ENCODE measurements at regions not wholly inside any gene's neighbourhood (a gene's known extent, or its start where the extent isn't known, plus 50 kb on each side); places are given as distances from the start of the nearest gene placed in this dataset.

DNA sequence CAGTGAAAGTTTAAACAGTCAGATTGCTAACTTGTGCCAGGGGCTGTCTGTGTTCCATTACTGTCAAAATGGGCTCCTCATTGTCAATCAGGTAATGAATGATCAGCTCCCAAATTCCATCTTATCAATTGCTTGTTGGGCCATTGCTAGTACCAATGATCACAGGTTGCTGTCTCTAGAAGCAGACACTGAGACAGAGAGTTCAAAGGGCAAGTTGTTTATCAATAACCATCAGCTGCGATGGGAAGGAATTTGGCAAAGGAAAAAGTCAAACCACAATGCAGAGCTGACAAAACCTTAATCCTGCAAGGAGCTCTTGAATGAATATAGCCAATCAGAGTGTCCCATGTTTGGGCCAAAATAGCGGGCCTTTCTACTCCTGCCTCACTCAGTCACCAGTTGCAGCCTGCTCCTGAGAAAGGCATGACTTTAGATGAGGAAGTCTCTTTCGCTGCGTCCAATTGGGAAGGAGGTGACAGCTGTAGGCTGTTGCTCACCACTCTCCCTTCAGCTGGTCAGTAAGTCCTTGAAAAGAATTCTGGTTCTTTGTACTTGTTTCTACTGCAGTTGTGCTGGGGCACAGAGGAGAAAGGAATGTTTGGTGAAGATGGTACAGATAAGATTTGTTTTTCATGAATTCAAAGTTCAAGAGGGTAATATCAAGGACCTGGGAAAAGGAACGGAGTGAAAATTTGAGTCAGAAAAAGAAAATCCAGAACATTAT is 179.2 kb upstream of the PDE3A start:
- TF ChIP-seq, protein P1, sequence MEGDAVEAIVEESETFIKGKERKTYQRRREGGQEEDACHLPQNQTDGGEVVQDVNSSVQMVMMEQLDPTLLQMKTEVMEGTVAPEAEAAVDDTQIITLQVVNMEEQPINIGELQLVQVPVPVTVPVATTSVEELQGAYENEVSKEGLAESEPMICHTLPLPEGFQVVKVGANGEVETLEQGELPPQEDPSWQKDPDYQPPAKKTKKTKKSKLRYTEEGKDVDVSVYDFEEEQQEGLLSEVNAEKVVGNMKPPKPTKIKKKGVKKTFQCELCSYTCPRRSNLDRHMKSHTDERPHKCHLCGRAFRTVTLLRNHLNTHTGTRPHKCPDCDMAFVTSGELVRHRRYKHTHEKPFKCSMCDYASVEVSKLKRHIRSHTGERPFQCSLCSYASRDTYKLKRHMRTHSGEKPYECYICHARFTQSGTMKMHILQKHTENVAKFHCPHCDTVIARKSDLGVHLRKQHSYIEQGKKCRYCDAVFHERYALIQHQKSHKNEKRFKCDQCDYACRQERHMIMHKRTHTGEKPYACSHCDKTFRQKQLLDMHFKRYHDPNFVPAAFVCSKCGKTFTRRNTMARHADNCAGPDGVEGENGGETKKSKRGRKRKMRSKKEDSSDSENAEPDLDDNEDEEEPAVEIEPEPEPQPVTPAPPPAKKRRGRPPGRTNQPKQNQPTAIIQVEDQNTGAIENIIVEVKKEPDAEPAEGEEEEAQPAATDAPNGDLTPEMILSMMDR (conservative IDR thresholded peaks at IDR 0.05 in 1 of 2, IDR thresholded peaks at IDR 0.05 in 1 of 2; ENCODE audit: low read depth in 1 of 2, low read length in 2 of 2) = no peak
- no peak for TF ChIP-seq EZH2 (IDR thresholded peaks at IDR 0.05; ENCODE audit: low read length, missing control alignments)

All from fibroblast of lung (primary cell).